Endothelial cell of umbilical vein (primary cell): ENCODE measurements at regions not wholly inside any gene's neighbourhood (a gene's known extent, or its start where the extent isn't known, plus 50 kb on each side); places are given as distances from the start of the nearest gene placed in this dataset.

Experiments
- BruUV-seq: library from RNA; stranded (reverse); fragments of 400-500 nt; replicated peaks from 2 replicates; lab custom pipeline; 2021; lab: Mats Ljungman, UMichigan
- CTCF ChIA-PET: fragments of 300-600, 350-600 bp; sonication (Branson Sonifier 250); formaldehyde crosslinking; loops from one replicate; lab custom pipeline; 2021; ENCODE audit warnings: antibody characterized with exemption, inconsistent platforms; lab: Charles Lee
- POLR2A ChIA-PET: fragments of 300-600, 350-600 bp; sonication (Branson Sonifier 250); formaldehyde crosslinking; loops from one replicate; lab custom pipeline; 2021; ENCODE audit warnings: antibody characterized with exemption, inconsistent platforms; lab: Charles Lee
- DNase-seq: peaks from one replicate; pipeline ENCODE4 v3.0.0-alpha.2; 2011; ENCODE audit warnings: low read depth, low spot score
- FAIRE-seq: peaks from 2 replicates; lab custom pipeline; 2011; peaks lifted over from hg19 to GRCh38; lab: Jason Lieb, UNC
- H2AFZ ChIP-seq: 2 replicates; pipeline ENCODE4 v1.6.0; 2012; ENCODE audit warnings: low read depth, low read length, control low read depth, inconsistent platforms
- H3K27ac ChIP-seq: 2 replicates; pipeline ENCODE4 v1.5.1; 2011; ENCODE audit warnings: low read depth, mild to moderate bottlenecking, control low read depth, low read length, moderate library complexity; ENCODE audit not compliant: insufficient read depth
- H3K27me3 ChIP-seq, 2 experiments: 2 replicates each; pipeline versions ENCODE4 v1.6.0 to v1.6.1; 2011; ENCODE audit warnings: low read length in 2 of 2, mixed read lengths in 1 of 2; ENCODE audit not compliant: control insufficient read depth in 2 of 2, insufficient read depth in 2 of 2
- H3K36me3 ChIP-seq, 2 experiments: 2 replicates in 1 of 2; 3 replicates in 1 of 2; pipeline ENCODE4 v1.5.1; 2011; ENCODE audit warnings: low read length in 2 of 2, mild to moderate bottlenecking in 1 of 2, moderate library complexity in 1 of 2; ENCODE audit not compliant: control insufficient read depth in 2 of 2, insufficient read depth in 2 of 2; ENCODE audit errors: extremely low read depth in 1 of 2
- H3K4me1 ChIP-seq: 3 replicates; pipeline ENCODE4 v1.5.1; 2011; ENCODE audit warnings: mild to moderate bottlenecking, low read length; ENCODE audit not compliant: control insufficient read depth, insufficient read depth; ENCODE audit errors: extremely low read depth
- H3K4me2 ChIP-seq: 2 replicates; pipeline ENCODE4 v1.6.1; 2011; ENCODE audit warnings: low read length, control low read depth, mixed read lengths; ENCODE audit not compliant: insufficient read depth
- H3K4me3 ChIP-seq, 3 experiments: fragments of 200-600 bp in 1 of 3; sonication (generic), shearing (Covaris generic) in 1 of 3; replicated peaks in 1 of 3; 2 replicates each; pipeline ENCODE4 v1.5.1; 2011 to 2016; ENCODE audit warnings: control low read depth in 3 of 3, low read length in 3 of 3, mild to moderate bottlenecking in 2 of 3, inconsistent platforms in 1 of 3, low read depth in 1 of 3, moderate library complexity in 1 of 3; ENCODE audit not compliant: insufficient read depth in 1 of 3
- H3K79me2 ChIP-seq: 2 replicates; pipeline ENCODE4 v1.6.0; 2012; ENCODE audit warnings: low read length, inconsistent platforms; ENCODE audit not compliant: control insufficient read depth, insufficient read depth
- H3K9ac ChIP-seq: replicated peaks from 2 replicates; pipeline ENCODE3; 2011; ENCODE audit warnings: low read length, control low read depth; ENCODE audit not compliant: insufficient read depth; ENCODE audit errors: extremely low read depth
- H3K9me1 ChIP-seq: replicated peaks from 3 replicates; pipeline ENCODE4 v1.6.0; 2011; ENCODE audit warnings: mild to moderate bottlenecking, low read length; ENCODE audit not compliant: control insufficient read depth, insufficient read depth; ENCODE audit errors: extremely low read depth
- H3K9me3 ChIP-seq: replicated peaks from 2 replicates; pipeline ENCODE4 v1.5.1; 2012; ENCODE audit warnings: low read length, inconsistent platforms; ENCODE audit not compliant: control insufficient read depth, insufficient read depth
- H4K20me1 ChIP-seq: replicated peaks from 2 replicates; pipeline ENCODE3; 2011; ENCODE audit warnings: mild to moderate bottlenecking, low read length; ENCODE audit not compliant: control insufficient read depth, insufficient read depth; ENCODE audit errors: extremely low read depth
- FOS ChIP-seq: IDR thresholded peaks from 2 replicates; pipeline ENCODE4 v1.6.1; 2011; ENCODE audit warnings: mild to moderate bottlenecking, low read length, moderate library complexity, borderline replicate concordance; ENCODE audit not compliant: insufficient read depth
- JUN ChIP-seq: IDR thresholded peaks from 2 replicates; pipeline ENCODE4 v1.6.1; 2011; ENCODE audit warnings: borderline replicate concordance, low read depth; ENCODE audit not compliant: insufficient read length, insufficient read depth
- MYC ChIP-seq: IDR thresholded peaks from one replicate; pipeline ENCODE4 v1.6.1; 2011; ENCODE audit warnings: mild to moderate bottlenecking, low read depth, low read length
- POLR2A ChIP-seq: IDR thresholded peaks from 2 replicates; pipeline ENCODE4 v1.6.1; 2012; ENCODE audit warnings: low read depth, mild to moderate bottlenecking, control low read depth, low read length
- POLR2AphosphoS5 ChIP-seq: IDR thresholded peaks from 2 replicates; pipeline ENCODE4 v1.6.1; 2012; ENCODE audit warnings: low read depth, mild to moderate bottlenecking, control low read depth, low read length, moderate library complexity; ENCODE audit not compliant: insufficient read depth
- dilution Hi-C: fragments of 300-500 bp; cut with MboI; formaldehyde crosslinking; loops from one replicate; pipeline ENCODE4 v1.15.0; 2019; ENCODE audit warnings: low sequenced_read_pairs; ENCODE audit not compliant: extremely low pct_ligation_motif_present
- intact Hi-C: fragments of 100-400 bp; cut with micrococcal nuclease; formaldehyde crosslinking; loops from one replicate; pipeline ENCODE4 v1.10.0; 2022
- TF ChIP-seq, protein P1 (sequence below), 2 donors: IDR thresholded peaks; 1 replicate in 1 of 2; 2 replicates in 1 of 2; pipeline ENCODE4 v1.5.1; 2011; ENCODE audit warnings: low read length in 2 of 2, mild to moderate bottlenecking in 2 of 2, moderate library complexity in 2 of 2, control low read depth in 1 of 2, inconsistent platforms in 1 of 2, low read depth in 1 of 2; ENCODE audit not compliant: insufficient read depth in 1 of 2; ENCODE audit errors: extremely low read depth in 1 of 2
- TF ChIP-seq, protein P2 (sequence below): IDR thresholded peaks from 2 replicates; pipeline ENCODE4 v1.6.1; 2011; ENCODE audit not compliant: insufficient read depth, insufficient read length

DNA sequence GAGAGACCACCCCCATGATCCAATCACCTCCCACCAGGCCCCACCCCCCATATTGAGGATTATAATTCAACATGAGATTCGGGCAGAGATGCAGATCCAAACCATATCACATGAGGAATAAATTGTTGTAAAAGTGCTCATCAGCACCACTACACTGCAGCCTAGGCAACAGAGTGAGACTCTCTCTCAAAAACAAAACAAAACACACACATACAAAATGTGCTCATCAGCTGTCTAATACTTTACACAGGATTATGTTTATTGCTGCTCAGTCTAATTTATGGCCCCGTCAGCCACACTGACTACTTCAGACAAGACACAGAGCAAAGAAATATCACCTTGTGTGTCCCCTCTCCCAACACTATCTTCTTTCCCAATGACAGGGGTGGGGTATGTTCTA, 72.9 kb upstream of the PPM1J start:
- ChIA-PET CTCF (interaction anchor here (1.3 kb wide), 1 partner anchor 17 kb away, joined by 3 read pairs; no protein-coding TSS in a partner anchor), POLR2A (no interaction called here)
- DNase-seq = no peak
- no peak overlapping the region for H3K4me2 ChIP-seq
- no peaks in the 10 kb centered on the region for H3K79me2 ChIP-seq
- intact Hi-C loops = no loop called here
- H2AFZ ChIP-seq = no peak overlapping the region
- no peaks in the 10 kb centered on the region for H4K20me1 ChIP-seq
- H3K4me1 ChIP-seq = no peaks in the 10 kb centered on the region
- FAIRE-seq = no peak
- H3K27ac ChIP-seq = no peak overlapping the region
- dilution Hi-C loops = no loop called here
- no TSS peak for BruUV-seq
- H3K9ac ChIP-seq = no peak overlapping the region
- no peaks in the 10 kb centered on the region for H3K9me1 ChIP-seq
- H3K27me3 ChIP-seq = peaks cover 0 to 2% of the 10 kb centered on the region in 2 experiments
- TF ChIP-seq, protein P1, sequence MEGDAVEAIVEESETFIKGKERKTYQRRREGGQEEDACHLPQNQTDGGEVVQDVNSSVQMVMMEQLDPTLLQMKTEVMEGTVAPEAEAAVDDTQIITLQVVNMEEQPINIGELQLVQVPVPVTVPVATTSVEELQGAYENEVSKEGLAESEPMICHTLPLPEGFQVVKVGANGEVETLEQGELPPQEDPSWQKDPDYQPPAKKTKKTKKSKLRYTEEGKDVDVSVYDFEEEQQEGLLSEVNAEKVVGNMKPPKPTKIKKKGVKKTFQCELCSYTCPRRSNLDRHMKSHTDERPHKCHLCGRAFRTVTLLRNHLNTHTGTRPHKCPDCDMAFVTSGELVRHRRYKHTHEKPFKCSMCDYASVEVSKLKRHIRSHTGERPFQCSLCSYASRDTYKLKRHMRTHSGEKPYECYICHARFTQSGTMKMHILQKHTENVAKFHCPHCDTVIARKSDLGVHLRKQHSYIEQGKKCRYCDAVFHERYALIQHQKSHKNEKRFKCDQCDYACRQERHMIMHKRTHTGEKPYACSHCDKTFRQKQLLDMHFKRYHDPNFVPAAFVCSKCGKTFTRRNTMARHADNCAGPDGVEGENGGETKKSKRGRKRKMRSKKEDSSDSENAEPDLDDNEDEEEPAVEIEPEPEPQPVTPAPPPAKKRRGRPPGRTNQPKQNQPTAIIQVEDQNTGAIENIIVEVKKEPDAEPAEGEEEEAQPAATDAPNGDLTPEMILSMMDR (IDR thresholded peaks at IDR 0.05; ENCODE audit: extremely low read depth in 1 of 2, insufficient read depth in 1 of 2, low read depth in 1 of 2, low read length in 2 of 2) = no peak
- TF ChIP-seq FOS (no peak), JUN (no peak), POLR2A (no peak), MYC (no peak), POLR2AphosphoS5 (no peak)
- TF ChIP-seq, protein P2, sequence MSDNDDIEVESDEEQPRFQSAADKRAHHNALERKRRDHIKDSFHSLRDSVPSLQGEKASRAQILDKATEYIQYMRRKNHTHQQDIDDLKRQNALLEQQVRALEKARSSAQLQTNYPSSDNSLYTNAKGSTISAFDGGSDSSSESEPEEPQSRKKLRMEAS = no peak
- no peaks in the 10 kb centered on the region for H3K9me3 ChIP-seq
- no peak overlapping the region for H3K4me3 ChIP-seq
- H3K36me3 ChIP-seq = no peaks in the 10 kb centered on the region
